ENCODE measurements at regions not wholly inside any gene's neighbourhood (a gene's known extent, or its start where the extent isn't known, plus 50 kb on each side); places are given as distances from the start of the nearest gene placed in this dataset.

DNA sequence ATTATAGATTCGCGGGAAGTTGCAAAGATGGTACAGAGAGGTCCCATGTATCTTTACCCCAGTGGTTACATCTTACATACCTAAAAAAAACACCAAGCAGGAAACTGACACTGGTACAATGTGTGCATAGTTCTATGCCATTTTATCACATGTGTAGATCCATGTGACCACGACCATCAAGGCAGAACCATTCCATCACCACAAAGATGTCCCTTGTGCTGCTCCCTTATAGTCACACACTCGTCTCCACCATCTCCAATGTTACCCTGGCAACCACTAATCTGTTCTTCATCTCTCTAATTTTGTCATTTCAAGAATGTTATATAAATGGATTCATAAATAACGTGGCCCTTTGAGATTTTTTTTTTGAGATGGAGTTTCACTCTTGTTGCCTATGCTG, 156.9 kb upstream of the MAGI3 start:
- TF ChIP-seq EGR1 (IDR thresholded peaks at IDR 0.05; ENCODE audit: borderline replicate concordance, low read depth, low read length): no peak
- TF ChIP-seq EP300 (IDR thresholded peaks at IDR 0.05; ENCODE audit: borderline replicate concordance in 1 of 2, low read depth in 2 of 2, low read length in 2 of 2): no peak
- TF ChIP-seq POLR2A (IDR thresholded peaks at IDR 0.05; ENCODE audit: control extremely low read depth in 1 of 2, low read depth in 2 of 2, low read length in 2 of 2): no peak
- TF ChIP-seq CBX8 (IDR thresholded peaks at IDR 0.05; ENCODE audit: borderline replicate concordance, low read depth, low read length): no peak
- TF ChIP-seq RFX5 (IDR thresholded peaks at IDR 0.05; ENCODE audit: borderline replicate concordance, low read depth, low read length): no peak
- no peak for TF ChIP-seq RAD21 (IDR thresholded peaks at IDR 0.05 in 1 of 2, conservative IDR thresholded peaks at IDR 0.05 in 1 of 2; ENCODE audit: low read depth in 2 of 2, low read length in 2 of 2)
- TF ChIP-seq, protein P1, sequence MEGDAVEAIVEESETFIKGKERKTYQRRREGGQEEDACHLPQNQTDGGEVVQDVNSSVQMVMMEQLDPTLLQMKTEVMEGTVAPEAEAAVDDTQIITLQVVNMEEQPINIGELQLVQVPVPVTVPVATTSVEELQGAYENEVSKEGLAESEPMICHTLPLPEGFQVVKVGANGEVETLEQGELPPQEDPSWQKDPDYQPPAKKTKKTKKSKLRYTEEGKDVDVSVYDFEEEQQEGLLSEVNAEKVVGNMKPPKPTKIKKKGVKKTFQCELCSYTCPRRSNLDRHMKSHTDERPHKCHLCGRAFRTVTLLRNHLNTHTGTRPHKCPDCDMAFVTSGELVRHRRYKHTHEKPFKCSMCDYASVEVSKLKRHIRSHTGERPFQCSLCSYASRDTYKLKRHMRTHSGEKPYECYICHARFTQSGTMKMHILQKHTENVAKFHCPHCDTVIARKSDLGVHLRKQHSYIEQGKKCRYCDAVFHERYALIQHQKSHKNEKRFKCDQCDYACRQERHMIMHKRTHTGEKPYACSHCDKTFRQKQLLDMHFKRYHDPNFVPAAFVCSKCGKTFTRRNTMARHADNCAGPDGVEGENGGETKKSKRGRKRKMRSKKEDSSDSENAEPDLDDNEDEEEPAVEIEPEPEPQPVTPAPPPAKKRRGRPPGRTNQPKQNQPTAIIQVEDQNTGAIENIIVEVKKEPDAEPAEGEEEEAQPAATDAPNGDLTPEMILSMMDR (IDR thresholded peaks at IDR 0.05; ENCODE audit: control extremely low read depth in 1 of 3, insufficient read depth in 1 of 3, low read depth in 1 of 3, low read length in 3 of 3): no peak
- TF ChIP-seq, protein P2, sequence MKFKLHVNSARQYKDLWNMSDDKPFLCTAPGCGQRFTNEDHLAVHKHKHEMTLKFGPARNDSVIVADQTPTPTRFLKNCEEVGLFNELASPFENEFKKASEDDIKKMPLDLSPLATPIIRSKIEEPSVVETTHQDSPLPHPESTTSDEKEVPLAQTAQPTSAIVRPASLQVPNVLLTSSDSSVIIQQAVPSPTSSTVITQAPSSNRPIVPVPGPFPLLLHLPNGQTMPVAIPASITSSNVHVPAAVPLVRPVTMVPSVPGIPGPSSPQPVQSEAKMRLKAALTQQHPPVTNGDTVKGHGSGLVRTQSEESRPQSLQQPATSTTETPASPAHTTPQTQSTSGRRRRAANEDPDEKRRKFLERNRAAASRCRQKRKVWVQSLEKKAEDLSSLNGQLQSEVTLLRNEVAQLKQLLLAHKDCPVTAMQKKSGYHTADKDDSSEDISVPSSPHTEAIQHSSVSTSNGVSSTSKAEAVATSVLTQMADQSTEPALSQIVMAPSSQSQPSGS (IDR thresholded peaks at IDR 0.05; ENCODE audit: low read length): no peak

Data from H1 (cell line).